ENCODE measurements at regions not wholly inside any gene's neighbourhood (a gene's known extent, or its start where the extent isn't known, plus 50 kb on each side); places are given as distances from the start of the nearest gene placed in this dataset.
"Not testable (repeated sequence)": the region's sequence is repeated elsewhere in the genome, so short reads cannot be mapped to it uniquely, and the experiment has no call there.

DNA sequence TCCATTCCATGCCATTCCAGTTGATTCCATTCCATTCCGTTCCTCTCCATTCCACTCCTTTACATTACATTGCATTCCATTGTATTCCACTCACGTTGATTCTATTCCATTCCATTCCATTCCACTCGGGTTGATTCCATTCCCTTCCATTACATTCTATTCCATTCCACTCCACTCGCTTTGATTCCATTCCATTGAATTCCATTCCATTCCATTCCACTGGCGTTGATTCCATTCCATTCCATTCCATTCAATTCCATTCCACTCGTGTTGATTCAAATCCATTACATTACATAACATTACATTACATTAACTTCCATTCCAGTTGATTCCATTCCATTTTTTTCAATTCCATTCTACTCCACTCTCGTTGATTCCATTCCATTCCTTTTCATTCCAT lies 1142.8 kb downstream of the RPIA start:
- DNase-seq = no peak

GRCh38 chr2:89836326-89836725 lies 1144.9 kb downstream of the RPIA start:
- DNase-seq = not testable (repeated sequence)

DNA sequence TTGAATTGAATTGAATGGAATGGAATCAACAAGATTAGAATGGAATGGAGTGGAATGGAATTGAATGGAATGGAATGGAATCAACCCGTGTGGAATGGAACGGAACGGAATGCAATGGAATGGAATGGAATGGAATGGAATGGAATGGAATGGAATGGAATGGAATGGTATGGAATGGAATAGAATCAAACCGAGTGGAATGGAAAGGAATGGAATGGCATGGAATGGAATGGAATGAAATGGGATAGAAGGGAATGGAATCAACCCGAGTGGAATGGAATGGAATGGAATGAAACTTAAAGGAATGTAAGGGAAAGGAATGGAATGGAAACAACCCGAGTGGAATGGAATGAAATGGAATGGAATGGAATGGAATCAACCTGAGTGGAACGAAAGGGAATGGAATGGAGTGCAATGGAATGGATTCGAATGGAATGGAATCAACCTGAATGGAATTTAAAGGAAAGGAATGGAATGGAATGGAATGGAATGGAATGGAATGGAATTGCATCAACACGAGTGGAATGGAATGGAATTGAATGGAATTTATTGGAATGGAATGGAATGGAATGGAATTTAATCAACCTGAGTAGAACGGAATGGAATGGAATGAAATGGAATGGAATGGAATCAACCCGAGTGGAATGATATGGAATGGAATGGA lies 1146.6 kb downstream of the RPIA start:
- DNase-seq = no peak

GRCh38 chr2:89840175-89840574 lies 1148.7 kb downstream of the RPIA start:
- DNase-seq = not testable (repeated sequence)

DNA sequence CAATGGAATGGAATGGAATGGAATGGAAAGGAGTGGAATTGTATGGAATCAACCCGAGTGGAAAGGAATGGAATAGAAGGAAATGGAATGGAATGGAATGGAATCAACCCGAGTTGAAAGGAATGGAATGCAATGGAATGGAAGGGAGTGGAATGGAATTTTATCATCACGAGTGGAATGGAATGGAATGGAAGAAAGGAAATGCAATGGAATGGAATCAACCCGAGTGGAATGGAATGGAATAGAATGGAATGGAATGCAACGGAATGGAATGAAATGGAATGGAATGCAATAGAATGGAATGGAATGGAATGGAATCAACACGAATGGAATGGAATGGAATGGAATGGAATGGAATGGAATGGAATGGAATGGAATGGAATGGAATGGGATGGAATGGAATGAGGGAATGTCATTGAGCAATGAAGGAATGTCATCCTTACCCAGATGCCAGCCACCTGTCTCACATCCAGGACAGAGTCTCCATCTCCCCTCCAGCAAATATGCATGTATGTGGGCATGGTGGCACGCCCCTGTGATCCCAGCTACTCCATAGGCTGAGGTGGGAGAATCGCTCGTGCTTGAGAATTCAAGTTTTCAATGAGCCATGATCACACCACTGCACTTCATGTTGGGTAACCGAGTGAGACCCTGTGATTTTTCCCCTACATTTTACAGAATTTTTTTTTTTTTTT lies 1149.5 kb downstream of the RPIA start:
- not testable (repeated sequence) for DNase-seq

- no peak for DNase-seq
These were observed 1150.0 kb downstream of the RPIA start for GRCh38 chr2:89841476-89841840.

- DNase-seq = no peak
These were observed 1150.9 kb downstream of the RPIA start for GRCh38 chr2:89842180-89842908.

DNA sequence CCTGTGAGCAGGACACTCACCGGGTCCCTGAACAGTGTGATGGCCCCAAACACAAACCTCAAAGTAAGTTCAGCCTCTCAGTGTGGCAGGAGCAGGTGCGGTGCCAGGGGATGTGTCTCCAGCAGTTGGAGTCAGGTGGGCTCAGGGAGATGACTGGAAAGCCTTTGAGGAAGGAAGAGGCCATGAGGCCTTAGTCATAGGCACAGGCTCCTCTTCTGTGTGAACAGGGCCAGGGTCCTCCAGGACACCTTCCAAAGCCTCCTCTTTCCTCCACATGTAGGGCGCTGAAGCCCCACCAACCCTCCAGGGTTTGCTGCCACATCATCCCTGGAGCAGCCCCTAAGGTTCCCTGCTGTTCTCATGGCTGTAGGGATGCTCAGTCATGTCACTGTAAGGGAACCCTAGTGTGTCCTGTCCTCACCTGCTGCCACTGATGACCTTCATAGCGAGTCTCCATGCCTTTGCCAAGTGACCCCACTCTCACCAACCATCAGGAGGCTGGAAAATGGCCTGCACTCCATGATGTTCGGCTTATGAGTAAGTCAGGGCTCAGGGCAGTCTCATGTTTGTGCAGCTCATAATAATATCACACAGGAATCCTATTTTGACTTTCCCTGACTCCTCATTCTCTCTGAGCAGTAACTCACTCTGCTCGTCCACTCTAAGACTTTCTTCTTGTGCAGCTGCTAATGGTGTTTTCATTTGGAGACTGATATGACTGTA lies 1152.9 kb downstream of the RPIA start:
- no peak for DNase-seq

- DNase-seq = no peak
These were observed 1154.1 kb downstream of the RPIA start for GRCh38 chr2:89845532-89845931.

- DNase-seq = no peak
These were observed 1156.6 kb downstream of the RPIA start for GRCh38 chr2:89848114-89848513.

DNA sequence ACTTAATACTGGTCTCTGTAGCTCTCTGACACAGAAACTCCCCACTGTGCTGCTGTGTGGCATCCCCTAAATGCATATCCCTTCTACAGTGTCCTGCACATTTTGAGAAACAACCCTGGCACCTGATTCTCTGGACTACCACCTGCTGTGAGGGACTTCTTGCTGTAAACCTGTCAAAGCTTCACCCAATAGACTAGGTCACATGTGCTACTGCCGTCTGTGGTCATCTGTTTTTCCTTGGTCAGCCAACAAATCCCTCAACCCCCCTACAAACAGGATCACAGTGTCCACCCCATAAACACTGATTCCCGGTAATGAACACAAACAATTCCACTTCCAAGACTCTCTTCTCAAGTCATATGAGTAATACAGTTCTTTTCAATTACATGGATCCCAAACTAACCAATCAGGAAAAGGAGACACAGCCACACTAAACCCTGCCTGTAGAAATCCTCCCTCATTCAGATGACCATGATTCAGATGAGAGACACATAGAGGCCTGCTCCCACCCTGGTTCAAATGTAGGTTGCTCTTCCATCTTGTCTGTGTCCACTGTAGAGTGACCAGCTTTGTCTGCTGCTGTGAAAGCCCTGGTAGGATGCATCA lies 1157.4 kb downstream of the RPIA start:
- DNase-seq = no peak

DNA sequence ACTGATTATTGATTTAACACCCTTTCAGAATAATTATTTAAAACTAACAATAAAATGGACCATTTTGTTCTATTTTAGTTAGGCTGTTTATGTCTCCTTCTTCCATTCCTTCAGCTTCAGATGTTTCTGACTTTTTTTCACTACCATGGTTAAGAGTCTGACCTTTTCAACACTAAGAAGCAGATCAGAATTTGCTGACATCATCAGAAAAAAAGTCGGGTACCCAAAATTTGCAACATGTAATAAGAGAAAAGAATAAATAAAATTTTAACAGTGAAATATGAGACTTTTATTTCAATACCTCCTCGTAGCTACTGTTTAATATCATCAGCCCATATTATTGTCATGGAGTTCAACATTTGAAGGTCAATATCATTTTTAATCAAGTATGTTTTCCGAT lies 1158.3 kb downstream of the RPIA start:
- no peak for DNase-seq

DNA sequence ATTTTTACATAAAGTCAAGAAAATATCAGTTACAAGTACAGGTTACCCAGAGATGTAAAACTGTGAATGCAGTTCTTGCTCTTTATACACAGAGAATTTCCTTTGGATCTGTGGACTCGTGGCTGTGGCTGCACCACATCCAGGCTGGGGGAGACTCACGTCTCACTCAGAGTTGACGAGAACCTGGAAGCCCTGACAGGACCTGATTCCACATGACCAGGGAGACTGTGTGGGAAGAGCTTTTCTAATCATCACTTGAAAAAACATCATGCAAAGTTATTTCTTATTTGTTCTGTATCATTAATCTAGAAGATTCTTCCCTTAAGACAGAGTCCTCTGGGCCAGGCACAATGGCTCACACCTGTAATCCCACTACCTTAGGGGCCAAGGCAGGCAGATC lies 1159.0 kb downstream of the RPIA start:
- no peak for DNase-seq

DNA sequence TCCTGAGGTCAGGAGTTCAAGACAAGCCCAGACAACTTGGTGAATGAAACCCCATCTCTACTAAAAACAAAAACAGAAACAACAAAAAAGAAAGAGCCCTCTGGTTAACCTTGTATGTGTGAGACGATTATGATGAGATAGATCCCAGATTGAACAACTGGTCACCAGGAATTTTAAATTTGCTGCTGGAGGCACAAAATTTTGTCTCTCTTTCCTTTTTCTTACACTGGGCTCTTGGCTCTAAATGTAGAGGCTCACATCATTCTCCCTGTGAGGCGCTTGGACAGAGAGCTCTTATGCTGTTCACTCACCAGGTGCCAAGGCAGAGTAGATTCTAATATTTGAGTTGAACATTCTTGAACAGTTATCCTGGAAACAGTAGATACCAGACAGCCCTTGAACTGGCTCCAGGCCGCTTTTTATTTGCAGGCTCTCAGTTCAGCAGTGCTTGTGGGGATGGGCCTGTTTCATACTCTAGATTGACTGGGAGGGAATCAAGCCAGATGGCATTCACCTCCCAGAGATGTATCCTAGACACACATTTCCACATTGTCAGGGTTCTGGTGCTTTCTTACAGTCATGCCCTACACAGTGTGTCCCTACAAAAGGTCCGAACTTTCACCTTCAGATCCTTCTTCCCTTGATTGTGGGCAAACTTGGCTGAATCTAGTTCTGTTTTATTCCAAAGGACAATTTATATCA lies 1159.6 kb downstream of the RPIA start:
- no peak for DNase-seq

- no peak for DNase-seq
These were observed 1160.1 kb downstream of the RPIA start for GRCh38 chr2:89851583-89851905.

- not testable (repeated sequence) for DNase-seq
These were observed 1162.0 kb downstream of the RPIA start for GRCh38 chr2:89853427-89853826.

GRCh38 chr2:89855752-89856151 lies 1164.3 kb downstream of the RPIA start:
- not testable (repeated sequence) for DNase-seq

DNA sequence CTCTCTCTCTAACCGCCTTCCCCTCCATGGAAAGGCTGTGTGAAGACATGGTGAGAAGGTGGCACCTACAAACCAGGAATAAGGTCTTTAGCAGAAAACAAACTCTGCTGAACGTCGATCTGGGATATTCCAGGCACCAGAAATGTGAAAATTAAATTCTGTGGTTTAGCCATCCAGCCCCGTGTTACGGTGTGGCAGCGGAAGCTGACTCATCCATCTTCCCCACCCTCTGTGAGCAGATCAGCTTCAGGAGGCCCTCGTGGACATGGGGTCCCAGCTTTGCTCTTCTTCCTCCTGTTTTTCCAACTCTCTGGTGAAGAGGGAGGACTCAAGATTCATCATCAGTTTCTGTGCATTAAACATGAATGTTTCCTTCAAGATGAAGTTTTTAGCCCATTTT lies 1164.8 kb downstream of the RPIA start:
- DNase-seq = not testable (repeated sequence)

GRCh38 chr2:89862164-89862563 lies 1170.7 kb downstream of the RPIA start:
- DNase-seq = not testable (repeated sequence)

GRCh38 chr2:89863209-89863608 lies 1171.7 kb downstream of the RPIA start:
- DNase-seq = not testable (repeated sequence)

GRCh38 chr2:89874810-89875595 lies 1183.5 kb downstream of the RPIA start:
- DNase-seq = not testable (repeated sequence)

- not testable (repeated sequence) for DNase-seq
These were observed 1185.0 kb downstream of the RPIA start for GRCh38 chr2:89876445-89876844.
